Dedifferentiated amniotic fluid mesenchymal stem cell (primary cell): ENCODE measurements at regions not wholly inside any gene's neighbourhood (a gene's known extent, or its start where the extent isn't known, plus 50 kb on each side); places are given as distances from the start of the nearest gene placed in this dataset.

Experiments used
- DNase-seq: peaks from one replicate; pipeline ENCODE4 v3.0.0-alpha.2; 2016; ENCODE audit errors: extremely low spot score

DNA sequence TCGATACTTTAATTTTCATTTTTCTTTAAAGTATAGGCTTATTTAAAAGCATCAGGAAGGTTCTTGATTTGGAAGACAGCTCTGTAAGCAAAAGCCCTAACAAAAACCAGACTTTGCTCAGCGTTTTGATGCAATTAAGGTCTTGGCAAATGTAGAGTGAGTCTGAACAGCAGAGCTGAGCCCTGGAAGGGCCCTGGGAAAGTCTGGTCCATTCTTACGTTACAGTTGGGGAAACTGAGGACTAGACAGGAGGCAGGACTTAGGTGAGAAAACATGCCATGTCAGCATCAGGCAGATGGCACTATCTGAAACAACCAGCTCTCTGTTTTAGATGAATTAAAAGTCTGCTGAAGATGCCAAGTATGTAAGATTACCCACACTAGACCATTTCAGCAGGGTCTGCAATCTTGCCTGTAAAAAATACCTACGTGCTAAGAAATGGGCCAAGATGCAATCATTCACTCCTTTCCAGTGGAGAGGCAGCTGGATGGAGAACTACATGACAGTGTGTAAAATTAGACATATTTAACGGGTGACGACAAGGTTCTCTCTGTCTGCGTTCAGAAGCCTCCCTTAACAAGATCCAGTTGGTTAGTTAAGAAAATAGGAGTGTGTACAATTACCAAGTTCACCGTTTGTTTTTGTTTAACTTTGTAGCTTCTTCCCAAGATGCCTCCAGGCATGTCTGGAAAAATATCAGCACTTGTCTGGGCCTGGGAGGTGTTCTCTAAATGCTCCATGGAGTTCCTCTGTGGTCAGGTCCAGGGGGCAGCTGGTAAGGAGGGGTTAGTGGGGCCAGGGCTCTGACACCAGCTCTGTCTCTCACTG, 502.3 kb upstream of the ZMIZ1 start:
- DNase-seq = peak; percentile 29

DNA sequence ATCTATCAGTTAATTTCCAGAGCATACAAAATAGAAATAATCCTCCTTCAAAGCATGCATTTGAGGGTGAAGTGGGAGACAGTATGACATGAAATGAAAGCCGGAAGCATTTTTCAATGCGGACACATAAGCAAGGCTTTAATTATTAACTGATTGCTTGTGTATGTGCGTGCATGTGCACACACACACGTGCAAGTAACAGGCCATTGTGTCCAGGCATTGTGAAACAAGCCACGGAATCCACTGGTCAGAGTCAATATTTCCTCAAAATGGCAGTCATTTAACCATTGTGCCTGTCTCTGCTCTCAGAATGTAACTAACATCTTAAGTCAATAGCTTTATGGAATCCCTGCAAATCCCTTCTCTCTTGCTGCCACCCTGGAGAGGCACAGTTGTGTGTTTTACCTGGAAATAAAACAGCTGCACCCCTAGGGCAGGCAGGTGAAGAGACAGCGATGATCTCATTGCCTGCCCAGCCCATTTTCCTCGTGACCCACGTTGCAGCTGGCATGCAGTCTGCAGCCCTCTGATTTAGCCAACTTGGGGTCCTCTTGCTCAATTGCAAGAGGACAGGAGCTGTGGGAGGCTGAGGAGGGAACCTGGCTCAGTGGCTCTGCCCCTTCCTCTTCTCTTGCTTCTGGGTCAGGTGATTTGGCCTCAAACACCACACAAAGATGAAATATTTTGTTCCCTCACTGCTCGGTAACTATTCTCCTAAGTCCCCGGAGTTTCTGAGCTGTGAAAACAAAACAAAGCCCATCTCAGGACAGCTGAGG, 500.9 kb upstream of the ZMIZ1 start:
- no peak for DNase-seq

DNA sequence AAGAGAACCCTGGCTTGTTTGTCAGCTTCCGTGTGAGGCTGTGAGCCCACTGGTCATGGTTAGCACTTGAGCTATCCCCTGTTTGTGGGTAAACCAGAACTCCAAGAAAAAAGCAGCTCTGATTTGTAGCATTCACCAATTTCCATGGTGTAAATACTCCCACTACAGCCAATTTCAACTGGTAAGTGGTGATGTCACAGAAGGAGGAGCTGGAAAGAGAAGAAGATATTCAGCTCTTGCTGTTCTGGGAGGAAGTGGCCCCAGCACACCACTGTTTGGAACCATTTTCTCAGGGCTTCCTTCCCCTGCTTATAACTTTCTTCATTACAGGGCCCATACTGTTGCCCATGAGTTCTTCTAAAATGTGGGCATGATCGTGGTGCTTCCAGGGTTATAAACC, 500.1 kb upstream of the ZMIZ1 start:
- DNase-seq = no peak

DNA sequence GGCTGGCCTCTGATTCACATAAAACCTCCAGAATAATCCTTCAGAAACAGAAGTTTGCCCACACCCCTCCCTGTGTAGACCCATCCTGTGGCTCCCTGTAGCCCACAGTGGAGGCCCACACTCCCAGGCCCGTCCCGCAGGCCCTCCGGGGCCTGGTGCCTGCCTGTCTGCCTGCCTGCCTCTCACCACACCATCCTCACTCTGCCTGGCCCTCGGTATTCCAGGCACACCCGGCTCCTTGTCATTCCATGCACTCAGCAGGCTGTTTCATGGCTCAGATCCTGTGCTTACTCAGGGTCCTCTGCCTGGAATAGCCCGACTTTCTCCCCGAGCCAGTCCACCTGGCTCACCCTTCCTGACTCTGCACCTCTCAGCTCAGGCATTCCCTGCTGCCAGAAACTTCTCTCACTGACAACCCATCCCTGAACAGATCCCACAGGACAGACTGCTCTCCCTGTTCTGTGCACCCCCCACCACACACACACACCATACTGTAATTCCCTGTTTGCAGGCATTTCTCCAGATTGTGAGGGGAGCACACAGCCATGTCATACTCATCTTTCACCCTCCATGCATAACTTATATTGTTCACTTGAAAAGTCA, 498.0 kb upstream of the ZMIZ1 start:
- DNase-seq = no peak

DNA sequence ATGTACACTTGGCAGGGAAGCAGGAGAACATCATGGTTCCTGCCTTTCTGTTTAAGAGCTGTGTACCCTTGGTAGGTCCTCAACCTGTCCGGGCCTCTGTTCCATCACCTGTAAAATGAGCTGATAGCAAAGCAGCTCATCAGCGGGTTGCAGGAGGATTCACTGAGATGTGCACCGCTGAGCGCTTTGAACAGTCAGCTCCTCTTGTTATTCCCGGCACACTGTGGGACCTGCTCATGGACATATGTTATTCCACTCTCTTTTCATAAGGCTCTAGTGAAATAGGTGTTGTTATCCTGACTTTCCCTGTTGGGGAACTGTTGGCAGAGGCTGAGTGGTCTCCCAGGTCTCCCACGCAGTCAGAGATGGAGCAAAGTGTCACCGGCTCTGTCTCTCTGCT, 497.5 kb upstream of the ZMIZ1 start:
- DNase-seq = no peak

DNA sequence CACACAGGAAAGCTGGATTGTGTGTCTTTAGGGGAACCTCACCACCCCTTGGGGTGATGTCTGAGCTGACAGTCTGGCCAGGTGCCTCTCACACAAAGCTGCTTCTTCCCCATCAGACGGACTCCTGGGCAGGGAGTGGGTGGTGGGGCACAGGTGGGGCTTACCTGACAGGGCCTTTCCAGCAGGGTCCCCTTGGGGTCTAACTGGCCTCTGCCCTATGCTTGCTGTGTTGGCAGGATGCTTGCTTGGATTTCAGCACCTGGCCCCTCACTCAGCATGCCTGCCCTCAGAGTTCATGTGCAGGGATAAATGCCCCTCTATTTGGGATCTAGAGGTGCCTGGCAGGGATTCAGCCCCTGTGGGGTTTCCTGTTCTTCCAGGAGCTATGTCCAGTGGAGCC, 496.9 kb upstream of the ZMIZ1 start:
- no peak for DNase-seq

DNA sequence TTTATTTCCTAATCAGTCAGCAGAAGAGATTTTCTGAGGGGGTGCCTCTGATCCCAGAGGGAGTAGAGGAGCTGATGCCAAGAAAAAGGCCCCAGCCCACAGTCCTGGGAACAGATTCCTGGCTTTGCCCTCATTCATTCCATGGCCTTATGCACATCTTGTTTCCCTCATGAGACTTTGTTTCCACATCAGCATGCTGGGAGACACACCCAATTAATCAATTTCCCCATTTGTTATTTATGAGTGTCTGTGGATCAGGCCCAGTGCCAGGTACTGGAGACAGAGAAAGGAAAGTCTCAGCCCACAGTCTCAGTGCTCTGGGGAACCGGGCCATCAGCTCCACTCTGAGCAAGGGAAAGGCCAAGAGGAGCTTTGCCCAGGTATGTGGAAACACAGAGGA, 496.2 kb upstream of the ZMIZ1 start:
- no peak for DNase-seq

DNA sequence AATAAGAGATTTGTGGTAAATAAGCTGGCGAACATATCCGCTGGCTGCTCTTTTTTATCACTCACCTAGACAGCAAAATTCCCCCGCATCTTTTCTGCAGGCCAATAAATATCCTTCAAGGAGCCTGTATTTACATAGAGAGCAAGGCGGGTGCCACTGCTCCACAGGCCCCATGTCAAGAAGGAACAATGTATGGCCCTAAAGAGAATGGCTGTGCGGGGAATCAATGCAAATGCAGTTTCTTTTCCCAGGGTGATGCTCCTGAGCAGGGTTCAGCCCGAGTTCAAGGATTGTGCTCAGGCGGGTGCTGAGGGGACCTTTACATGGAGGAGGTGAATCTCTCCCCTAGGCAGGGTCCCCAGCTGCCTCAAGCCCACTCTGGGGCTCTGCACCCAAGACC, 494.2 kb upstream of the ZMIZ1 start:
- no peak for DNase-seq

DNA sequence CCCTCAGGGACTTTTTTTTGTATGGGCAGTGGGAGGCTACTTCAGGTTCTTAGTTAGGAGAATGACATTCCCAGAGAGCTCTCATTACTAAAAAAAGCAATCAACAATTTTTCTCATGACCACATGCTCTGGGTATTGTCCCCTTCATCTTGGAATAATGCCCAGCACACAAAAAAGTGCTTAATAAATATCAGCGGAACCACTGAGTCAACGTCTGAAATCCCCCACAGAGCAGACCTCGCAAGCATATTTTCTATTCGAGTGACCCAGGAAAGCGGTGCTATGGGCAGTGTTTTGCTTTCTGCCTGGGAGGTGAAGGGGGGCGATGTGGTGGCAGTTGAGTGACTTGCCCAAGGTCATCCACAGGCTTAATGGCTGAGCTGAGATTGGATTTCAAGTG, 493.4 kb upstream of the ZMIZ1 start:
- DNase-seq = no peak

DNA sequence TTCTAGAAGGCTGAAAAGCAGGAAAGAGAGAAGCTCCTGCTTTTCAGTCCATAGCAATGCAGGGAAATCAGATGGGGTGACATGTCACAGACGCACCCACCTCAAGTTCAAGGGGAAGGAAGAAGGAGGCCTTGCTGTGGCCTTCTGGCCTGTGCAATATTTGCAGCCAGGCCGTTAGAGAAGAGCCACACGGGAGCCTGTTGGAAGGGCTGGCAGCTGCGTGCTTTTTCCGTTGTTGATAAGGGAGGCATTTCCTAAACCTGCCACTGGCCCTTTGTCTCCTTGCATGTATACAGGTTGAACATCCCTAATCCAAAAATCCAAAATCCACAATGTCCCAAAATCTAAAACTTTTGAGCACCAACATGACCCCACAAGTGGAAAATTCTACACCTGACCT, 492.5 kb upstream of the ZMIZ1 start:
- no peak for DNase-seq

DNA sequence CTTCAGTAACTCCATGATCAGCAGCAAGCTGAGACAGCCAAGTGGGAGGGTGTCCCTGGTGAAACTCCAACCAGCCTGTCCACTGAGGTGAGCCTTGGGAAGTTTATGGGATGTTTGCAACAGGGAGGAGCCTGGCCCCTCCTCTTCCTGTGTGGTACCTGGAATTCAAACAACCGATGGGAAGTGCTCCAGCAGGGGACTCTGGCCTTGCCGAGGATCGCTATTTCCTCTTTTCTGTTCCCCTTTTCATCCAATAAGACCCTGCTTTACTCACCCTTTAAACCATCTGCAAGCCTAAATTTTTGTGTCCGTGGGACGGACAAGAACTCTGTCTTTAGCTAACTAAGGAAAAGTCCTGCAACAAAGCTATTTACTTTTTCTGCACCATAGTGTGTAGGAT, 491.1 kb upstream of the ZMIZ1 start:
- DNase-seq = no peak

DNA sequence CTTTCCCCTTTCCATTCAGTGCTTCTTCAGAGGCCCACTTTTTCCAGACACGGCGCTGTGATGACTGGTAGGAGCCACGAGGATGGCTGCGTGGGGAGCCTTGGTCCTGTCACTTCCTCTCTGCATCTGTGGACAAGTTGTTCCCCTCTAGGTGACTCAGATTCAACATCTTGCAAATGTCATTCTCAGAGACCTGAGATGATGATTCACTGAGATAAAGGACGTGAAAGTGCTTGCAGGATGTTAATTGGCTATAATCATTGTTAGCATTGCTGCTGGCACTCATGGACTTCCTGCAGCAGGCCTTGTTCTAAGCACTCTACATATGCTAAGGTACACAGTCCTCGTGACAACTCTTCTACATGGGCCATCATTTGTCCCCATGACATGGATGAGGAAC, 489.8 kb upstream of the ZMIZ1 start:
- DNase-seq = no peak

DNA sequence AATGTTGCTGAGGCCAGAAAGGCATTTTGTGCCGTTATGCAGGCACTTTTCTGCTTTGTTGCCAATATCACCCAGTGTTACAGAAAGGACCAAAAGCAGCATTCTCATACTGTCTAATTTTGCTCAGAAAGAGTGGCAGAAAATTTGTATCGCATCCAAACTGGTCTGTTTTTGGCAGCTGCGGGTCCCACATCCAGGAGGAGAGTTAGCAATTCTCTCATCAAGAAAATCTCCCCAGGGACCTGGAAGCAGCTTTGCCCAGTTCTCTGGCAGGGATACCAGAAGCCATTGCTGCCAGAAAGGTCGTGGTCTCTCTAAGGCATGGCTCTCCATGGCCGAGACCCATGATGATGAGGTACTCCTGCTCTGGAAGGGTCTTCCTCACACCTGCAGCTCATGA, 489.2 kb upstream of the ZMIZ1 start:
- no peak for DNase-seq

DNA sequence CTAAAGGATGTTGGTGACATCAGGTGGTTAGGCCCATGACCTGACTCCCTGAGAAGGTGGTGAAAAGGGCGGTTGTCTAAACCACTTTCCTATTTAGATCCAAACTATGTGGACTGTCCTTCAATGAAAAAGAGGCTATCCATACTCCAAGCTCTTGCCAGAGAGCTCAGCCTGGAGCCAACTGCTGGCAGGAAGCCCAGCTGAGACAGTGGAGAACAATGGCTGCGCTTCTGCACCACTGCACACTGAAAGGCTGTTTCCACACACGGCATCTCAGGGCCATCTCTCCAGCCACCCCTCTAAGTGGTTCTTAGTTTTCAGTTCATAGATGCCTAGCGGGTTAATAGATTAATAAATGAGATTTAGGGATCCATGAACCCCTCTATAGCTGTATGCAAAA, 488.8 kb upstream of the ZMIZ1 start:
- DNase-seq = no peak

DNA sequence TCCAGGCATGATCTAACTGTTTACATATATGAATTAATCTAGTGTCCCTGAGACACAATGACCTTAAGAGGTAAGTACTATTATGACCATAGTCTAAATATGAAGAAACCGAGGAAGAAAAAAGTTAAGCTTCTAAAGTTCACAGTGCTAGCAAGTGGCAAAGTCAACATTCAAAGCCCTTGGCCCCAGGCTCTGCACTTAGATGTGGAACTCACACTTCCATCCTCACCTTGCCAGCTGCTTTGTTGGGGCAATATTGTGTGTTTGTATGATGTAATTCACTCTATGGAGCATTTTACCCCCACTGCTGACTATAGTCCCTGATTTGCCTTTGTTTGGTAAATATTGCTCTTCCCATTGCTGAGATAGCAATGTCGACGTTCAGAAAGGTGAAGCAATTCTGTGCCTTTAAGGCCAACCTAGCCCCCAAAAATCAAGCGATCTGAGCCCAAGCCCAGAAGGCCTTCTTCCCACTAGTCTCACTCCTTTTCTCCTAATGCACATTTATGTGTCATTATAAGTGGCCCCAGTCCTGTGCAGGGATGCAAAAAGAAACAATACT, 487.6 kb upstream of the ZMIZ1 start:
- DNase-seq = no peak

DNA sequence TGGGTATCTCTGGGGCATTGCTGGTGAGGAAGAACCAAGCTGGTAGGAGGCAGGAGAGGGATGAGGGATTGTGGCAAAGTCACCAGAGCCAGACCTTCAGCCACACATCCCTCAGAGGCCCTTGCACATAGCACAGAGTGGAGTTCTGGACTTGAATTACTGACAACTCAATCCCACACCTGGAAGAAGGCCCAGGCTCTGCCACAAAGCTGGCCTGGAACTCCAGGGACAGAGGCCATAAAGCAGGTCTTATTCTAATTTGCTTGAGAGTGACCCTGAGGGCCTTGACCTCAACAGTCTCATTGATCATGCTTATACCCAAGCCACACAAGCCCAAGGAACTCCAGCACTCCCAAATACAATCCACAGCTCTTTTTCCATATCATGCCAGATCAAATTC, 486.2 kb upstream of the ZMIZ1 start:
- DNase-seq = no peak

DNA sequence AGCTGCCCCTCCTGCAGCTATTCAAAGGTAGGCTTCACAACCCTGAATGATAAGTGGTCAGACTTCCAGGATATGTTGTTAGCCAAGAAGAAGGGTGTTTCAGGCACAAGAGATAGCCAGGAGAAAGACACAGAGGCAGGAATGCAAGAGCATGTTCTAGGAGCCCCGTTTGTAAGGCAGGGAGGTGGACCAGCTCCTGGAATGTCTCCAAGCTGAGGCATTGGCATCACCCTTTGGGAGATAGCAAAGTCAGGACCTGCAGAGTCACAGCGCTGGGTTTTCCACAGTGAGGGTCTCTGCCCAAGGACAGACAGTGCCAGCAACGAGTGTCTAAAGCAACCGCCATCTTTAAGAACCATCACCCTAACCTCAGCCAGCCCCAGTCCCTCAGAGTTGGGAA, 484.5 kb upstream of the ZMIZ1 start:
- DNase-seq = no peak

DNA sequence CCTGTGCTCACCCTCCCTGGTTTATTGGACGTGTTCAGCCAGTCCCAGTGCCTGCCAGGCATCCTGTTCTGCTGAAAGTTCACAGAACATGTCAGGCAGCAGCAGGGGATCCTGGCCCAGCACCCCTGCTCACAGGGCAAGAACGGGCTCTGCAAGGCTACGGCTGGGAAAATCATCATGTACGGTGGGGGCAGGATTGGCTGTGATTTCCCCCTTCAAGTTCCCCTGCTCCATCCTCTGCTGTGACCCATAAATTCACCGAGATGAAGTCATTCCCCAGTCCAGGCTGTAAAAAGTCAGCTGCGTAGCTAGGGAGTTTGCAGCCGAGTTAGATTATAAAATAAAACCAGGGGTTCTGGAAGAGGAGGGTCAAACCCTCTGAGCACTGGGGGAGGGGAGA, 484.1 kb upstream of the ZMIZ1 start:
- DNase-seq = no peak

DNA sequence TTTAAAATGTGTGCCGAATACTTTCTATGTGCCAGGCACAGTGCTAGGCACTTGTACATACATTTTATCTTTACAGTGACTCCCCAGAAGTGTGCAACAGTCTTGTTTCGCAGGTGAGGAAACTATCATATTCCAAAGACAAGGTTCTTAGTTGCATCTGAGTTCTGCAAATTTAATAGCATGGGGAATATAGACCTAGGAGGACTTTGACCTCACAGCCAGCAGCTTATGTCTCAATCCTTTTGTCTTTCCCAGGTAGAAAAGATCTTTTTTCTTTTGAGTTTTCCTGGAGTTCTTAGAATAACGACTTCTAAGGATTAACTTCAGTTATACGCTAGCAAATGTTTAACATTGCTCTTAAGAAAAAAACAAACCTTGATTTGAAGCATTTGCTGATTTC, 482.8 kb upstream of the ZMIZ1 start:
- DNase-seq = no peak

DNA sequence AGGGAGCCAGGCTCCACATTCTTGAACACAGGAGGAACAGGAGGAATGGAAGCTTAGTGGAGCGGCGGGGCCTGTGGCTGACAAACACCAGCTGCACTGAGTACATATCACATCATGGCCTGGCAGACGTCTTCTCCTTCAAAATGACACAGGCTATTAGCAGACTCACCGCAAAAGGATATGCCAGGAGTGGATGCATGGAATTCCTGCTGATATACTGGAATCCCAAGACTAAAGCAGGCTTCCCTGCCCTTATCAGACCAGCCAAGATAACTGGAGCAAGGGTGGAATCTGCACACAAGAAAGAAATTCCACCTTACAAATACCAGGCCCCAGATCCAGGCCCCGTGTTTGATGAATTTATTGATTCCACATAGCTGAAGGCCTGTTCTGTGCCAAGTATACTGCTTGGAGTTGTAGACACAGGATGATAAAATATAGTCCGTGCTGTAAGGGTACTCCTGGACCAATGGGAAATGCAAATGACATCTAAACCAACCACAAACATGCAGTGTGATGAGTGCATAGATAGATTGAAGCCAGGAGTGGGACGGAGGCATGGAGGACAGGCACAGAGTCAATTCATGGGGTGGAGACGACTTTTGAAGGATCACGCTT, 480.5 kb upstream of the ZMIZ1 start:
- peak; percentile 27 for DNase-seq

DNA sequence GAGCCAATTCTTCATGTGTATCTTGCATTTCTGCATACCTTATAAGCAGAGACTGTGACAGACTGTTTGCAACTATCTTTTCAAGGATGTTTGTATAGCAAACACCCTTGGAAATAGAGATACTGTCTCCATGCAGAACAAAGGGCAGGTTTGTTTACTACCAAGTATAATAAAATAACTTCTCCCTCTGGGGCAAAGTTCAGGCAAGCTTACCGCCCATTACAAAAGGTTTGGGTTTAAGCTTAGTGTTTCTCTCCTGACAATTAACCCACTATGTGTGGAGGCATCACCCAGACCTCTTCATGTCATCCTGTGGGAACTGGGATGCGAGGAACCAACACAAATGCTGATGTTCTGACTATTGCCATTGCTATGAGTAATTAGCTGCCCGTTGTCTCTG, 479.1 kb upstream of the ZMIZ1 start:
- DNase-seq = no peak

DNA sequence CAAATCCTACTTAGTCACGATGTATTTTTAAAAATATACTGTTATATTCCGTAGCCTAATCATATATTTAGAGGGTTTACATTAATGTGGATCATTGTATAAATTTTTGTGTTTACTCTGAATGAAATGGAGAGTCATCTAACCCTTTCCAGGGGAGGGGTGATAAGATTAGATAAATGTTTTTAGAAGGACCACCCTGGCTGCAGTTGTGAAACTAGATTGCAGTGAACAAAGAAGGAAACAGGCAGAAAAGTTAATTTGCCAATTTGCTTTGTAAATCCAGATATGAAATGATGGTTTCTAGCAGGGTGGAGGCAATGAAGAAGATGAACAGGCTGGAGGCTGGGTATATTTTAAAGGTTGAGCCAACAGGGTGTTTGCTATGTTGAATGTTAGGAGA, 477.7 kb upstream of the ZMIZ1 start:
- DNase-seq = no peak
